ENCODE measurements at regions not wholly inside any gene's neighbourhood (a gene's known extent, or its start where the extent isn't known, plus 50 kb on each side); places are given as distances from the start of the nearest gene placed in this dataset.

DNA sequence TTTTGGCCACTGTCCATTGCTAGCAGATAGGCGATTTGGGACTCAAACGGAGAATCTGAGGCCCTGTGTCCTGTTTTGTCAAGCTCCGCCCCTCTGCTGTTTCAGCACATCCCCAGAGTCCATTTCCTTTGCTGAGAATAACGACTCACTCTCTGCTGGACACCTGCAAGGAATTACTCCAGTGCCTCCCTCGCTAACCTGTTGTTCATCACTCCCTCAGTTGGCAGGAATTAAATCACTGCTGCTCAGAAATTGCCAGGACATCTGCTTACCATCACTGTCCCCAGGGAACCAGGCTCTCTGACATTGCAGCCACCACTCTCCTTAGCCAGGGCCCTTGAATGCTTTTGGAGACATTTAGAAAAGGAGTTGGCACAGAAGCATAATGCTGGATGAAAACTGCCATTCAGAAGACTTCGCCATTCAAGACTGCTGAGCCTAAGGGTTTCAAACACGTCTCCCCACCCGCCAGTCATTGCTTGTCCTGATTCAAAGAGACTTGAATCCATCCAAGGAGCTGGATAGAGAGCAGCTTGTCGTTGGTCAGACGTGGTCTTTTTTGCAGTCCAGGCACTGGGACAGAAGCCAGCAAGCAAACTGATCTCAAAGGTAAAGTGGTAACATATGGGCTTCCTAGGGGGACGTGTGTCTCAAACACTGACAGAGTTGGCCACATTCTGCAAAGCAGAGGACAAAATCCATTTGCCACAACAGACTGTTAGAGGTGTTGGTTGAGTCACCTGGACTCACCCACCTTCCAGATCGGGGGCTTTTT, 155.3 kb downstream of the UXS1 start:
- TF ChIP-seq, protein P1, sequence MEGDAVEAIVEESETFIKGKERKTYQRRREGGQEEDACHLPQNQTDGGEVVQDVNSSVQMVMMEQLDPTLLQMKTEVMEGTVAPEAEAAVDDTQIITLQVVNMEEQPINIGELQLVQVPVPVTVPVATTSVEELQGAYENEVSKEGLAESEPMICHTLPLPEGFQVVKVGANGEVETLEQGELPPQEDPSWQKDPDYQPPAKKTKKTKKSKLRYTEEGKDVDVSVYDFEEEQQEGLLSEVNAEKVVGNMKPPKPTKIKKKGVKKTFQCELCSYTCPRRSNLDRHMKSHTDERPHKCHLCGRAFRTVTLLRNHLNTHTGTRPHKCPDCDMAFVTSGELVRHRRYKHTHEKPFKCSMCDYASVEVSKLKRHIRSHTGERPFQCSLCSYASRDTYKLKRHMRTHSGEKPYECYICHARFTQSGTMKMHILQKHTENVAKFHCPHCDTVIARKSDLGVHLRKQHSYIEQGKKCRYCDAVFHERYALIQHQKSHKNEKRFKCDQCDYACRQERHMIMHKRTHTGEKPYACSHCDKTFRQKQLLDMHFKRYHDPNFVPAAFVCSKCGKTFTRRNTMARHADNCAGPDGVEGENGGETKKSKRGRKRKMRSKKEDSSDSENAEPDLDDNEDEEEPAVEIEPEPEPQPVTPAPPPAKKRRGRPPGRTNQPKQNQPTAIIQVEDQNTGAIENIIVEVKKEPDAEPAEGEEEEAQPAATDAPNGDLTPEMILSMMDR (IDR thresholded peaks at IDR 0.05; ENCODE audit: insufficient read depth, low read length) = no peak
- no peak for TF ChIP-seq POLR2AphosphoS5 (IDR thresholded peaks at IDR 0.05; ENCODE audit: low read depth)
- no peak for TF ChIP-seq GABPA (IDR thresholded peaks at IDR 0.05; ENCODE audit: low read depth)
- TF ChIP-seq, protein P2, sequence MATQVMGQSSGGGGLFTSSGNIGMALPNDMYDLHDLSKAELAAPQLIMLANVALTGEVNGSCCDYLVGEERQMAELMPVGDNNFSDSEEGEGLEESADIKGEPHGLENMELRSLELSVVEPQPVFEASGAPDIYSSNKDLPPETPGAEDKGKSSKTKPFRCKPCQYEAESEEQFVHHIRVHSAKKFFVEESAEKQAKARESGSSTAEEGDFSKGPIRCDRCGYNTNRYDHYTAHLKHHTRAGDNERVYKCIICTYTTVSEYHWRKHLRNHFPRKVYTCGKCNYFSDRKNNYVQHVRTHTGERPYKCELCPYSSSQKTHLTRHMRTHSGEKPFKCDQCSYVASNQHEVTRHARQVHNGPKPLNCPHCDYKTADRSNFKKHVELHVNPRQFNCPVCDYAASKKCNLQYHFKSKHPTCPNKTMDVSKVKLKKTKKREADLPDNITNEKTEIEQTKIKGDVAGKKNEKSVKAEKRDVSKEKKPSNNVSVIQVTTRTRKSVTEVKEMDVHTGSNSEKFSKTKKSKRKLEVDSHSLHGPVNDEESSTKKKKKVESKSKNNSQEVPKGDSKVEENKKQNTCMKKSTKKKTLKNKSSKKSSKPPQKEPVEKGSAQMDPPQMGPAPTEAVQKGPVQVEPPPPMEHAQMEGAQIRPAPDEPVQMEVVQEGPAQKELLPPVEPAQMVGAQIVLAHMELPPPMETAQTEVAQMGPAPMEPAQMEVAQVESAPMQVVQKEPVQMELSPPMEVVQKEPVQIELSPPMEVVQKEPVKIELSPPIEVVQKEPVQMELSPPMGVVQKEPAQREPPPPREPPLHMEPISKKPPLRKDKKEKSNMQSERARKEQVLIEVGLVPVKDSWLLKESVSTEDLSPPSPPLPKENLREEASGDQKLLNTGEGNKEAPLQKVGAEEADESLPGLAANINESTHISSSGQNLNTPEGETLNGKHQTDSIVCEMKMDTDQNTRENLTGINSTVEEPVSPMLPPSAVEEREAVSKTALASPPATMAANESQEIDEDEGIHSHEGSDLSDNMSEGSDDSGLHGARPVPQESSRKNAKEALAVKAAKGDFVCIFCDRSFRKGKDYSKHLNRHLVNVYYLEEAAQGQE (IDR thresholded peaks at IDR 0.05; ENCODE audit: insufficient replicate concordance, low read depth) = no peak
